ENCODE measurements at regions not wholly inside any gene's neighbourhood (a gene's known extent, or its start where the extent isn't known, plus 50 kb on each side); places are given as distances from the start of the nearest gene placed in this dataset.

DNA sequence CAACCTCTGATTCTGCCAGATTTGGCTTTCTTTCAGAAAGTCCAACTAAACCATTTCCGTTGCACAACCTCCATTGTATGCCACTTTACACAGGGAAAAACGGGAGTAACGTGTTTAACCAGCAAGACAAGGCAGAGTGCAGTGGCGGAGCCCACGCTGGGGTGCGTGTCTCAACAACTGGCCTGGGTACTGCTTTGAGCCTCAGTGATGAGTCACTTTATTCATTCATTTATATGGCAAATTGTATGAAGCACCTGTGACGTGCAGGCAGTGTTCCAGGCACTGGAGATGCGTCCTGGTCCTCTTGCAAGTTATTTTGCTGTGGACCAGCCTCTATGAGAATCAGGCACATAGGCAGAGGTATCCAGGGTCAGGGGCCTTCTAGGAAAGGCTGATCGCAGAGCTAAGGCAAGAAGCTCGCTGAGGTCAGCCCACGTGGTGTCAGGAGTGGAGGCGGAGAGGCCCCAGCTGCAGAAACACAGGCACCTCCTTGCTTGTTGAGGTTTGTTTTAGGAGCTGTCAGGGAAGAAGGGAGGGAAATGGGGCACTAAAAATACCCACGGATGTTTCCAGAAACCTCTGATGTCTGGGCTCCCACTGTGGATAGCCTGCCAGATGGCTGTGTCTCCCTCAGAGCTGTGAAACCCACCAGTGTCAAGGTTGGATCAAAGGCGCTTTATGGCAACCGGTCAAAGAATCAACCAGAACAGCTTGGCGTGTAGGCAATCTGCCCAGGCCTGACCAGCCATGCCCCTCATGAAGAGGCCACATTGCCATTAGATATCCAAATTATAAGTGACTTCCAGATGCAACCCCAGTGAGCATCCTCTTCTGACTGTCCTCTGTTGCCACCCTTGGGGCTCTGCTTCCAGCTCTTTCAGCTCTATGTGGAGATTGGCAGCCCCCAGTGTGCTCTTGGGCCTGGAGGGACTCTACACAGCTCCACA lies 157.2 kb downstream of the CD83 start:
- TF ChIP-seq, protein P1, sequence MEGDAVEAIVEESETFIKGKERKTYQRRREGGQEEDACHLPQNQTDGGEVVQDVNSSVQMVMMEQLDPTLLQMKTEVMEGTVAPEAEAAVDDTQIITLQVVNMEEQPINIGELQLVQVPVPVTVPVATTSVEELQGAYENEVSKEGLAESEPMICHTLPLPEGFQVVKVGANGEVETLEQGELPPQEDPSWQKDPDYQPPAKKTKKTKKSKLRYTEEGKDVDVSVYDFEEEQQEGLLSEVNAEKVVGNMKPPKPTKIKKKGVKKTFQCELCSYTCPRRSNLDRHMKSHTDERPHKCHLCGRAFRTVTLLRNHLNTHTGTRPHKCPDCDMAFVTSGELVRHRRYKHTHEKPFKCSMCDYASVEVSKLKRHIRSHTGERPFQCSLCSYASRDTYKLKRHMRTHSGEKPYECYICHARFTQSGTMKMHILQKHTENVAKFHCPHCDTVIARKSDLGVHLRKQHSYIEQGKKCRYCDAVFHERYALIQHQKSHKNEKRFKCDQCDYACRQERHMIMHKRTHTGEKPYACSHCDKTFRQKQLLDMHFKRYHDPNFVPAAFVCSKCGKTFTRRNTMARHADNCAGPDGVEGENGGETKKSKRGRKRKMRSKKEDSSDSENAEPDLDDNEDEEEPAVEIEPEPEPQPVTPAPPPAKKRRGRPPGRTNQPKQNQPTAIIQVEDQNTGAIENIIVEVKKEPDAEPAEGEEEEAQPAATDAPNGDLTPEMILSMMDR (IDR thresholded peaks at IDR 0.05; ENCODE audit: insufficient read depth, low read depth, low read length, missing control alignments), result no peak
- DNase-seq (ENCODE audit: low read depth), result peak; percentile 99
- no peak overlapping the region for H3K4me3 ChIP-seq (ENCODE audit: low read length)

DNA sequence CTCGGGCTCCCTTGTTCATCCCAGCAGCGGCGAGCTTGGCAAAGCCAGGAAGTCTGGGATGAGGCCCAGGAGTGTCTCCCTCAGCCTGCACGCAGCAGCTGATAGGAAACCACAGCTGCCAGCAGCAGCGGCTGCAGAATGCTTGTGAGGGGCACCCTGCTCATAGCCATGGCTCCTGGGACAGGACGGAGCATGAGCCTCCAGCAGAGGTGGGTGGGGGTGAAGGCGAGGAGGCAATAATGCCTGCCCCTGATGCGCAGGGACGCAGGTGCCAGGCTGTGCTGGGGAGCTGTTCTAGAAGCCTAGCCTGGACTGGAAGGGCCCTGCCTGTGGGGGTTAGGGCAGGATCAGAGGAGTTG lies 157.9 kb downstream of the CD83 start:
- DNase-seq (ENCODE audit: low read depth), result no peak
- TF ChIP-seq, protein P1 (IDR thresholded peaks at IDR 0.05; ENCODE audit: insufficient read depth, low read depth, low read length, missing control alignments), result no peak
- H3K4me3 ChIP-seq (ENCODE audit: low read length), result no peak overlapping the region

GRCh38 chr6:14276071-14276470 lies 158.5 kb downstream of the CD83 start:
- no peak for DNase-seq (ENCODE audit: low read depth)
- TF ChIP-seq, protein P1 (IDR thresholded peaks at IDR 0.05; ENCODE audit: insufficient read depth, low read depth, low read length, missing control alignments), result no peak
- no peak overlapping the region for H3K4me3 ChIP-seq (ENCODE audit: low read length)

GRCh38 chr6:14276667-14277404 lies 159.3 kb downstream of the CD83 start:
- DNase-seq (ENCODE audit: low read depth), result no peak
- TF ChIP-seq, protein P1 (IDR thresholded peaks at IDR 0.05; ENCODE audit: insufficient read depth, low read depth, low read length, missing control alignments), result no peak
- H3K4me3 ChIP-seq (ENCODE audit: low read length), result no peak overlapping the region

DNA sequence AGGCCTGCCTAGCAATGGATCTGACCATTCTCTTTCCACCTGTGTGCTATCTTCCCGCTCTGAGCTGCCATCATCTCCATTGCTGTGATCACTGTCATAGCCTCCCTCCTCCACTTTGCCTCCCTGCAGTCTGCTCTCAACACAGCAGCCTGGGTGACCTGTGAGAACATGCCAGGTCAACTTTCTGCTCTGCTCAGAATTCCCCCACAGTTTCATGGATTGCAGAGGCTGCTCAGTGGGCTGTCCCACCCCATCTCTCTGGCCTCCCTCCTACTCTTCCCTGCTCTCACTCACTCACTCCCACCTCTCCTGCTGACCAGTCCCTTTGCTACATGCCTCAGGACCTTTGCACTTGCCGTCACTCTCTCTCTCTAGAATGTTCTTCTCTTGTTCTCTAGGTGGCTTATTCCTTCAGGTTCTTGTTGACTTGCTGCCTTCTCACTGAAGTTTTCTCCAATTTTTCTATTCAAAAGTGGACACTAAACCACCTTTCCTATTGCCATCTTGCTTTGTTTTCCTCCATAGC lies 159.9 kb downstream of the CD83 start:
- DNase-seq (ENCODE audit: low read depth), result no peak
- H3K4me3 ChIP-seq (ENCODE audit: low read length), result no peak overlapping the region

DNA sequence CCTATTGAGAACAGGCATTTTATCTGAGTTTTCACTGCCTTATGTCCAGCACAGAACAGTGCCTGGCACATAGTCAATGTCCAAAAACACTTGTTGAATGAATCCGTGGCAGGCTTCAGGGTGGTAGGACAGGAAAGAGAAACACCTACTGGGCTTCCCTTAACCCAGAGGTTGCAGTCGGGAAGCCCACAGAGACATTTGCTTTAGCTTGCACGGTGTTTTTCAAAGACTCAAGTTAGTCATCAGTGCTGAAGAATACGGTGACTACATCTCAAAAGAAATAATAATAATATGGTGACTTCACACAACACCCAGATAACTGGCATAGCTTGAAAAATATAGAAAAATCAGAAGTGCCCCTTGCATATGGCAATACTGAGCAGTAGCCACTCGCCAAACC lies 160.4 kb downstream of the CD83 start:
- H3K4me3 ChIP-seq (ENCODE audit: low read length), result no peak overlapping the region
- DNase-seq (ENCODE audit: low read depth), result no peak
- TF ChIP-seq, protein P1 (IDR thresholded peaks at IDR 0.05; ENCODE audit: insufficient read depth, low read depth, low read length, missing control alignments), result no peak

More for the DNA sequence above, 159.9 kb downstream of the CD83 start:
- TF ChIP-seq, protein P1 (IDR thresholded peaks at IDR 0.05; ENCODE audit: insufficient read depth, low read depth, low read length, missing control alignments), result no peak
